Lung (tissue), 11 donors: ENCODE measurements at regions not wholly inside any gene's neighbourhood (a gene's known extent, or its start where the extent isn't known, plus 50 kb on each side); places are given as distances from the start of the nearest gene placed in this dataset.

ENCODE experiments used
- ATAC-seq: fragments of 200-7000 bp; cut with Tn5 transposase; one replicate; pipeline ENCODE4 v1.9.1; 2020; ENCODE audit warnings: moderate number of reproducible peaks; ENCODE audit not compliant: insufficient read depth, low FRiP score
- DNase-seq, 3 donors: peaks; one replicate each; pipeline ENCODE4 v3.0.0-alpha.2; 2013 to 2017
- H3K27ac ChIP-seq, 2 donors: one replicate each; pipeline ENCODE4 v1.5.1; 2013; ENCODE audit warnings: mild to moderate bottlenecking in 2 of 2, moderate library complexity in 2 of 2, control low read depth in 1 of 2, inconsistent platforms in 1 of 2, low read depth in 1 of 2, low read length in 1 of 2
- H3K27me3 ChIP-seq, 3 donors: one replicate each; pipeline ENCODE4 v1.5.1; 2013; ENCODE audit warnings: low read length in 2 of 3; ENCODE audit not compliant: control insufficient read depth in 3 of 3, insufficient read depth in 3 of 3
- H3K36me3 ChIP-seq, 4 donors: one replicate each; pipeline ENCODE4 v1.5.1; 2013; ENCODE audit warnings: low read length in 4 of 4, mild to moderate bottlenecking in 1 of 4, moderate library complexity in 1 of 4; ENCODE audit not compliant: control insufficient read depth in 4 of 4, insufficient read depth in 4 of 4
- H3K4me1 ChIP-seq, 5 donors: one replicate each; pipeline ENCODE4 v1.5.1; 2013; ENCODE audit warnings: low read length in 5 of 5, mild to moderate bottlenecking in 2 of 5, moderate library complexity in 1 of 5; ENCODE audit not compliant: control insufficient read depth in 5 of 5, insufficient read depth in 5 of 5
- H3K4me3 ChIP-seq: one replicate; pipeline ENCODE4 v1.5.1; 2013; ENCODE audit warnings: mild to moderate bottlenecking, control low read depth, moderate library complexity
- H3K9ac ChIP-seq, 2 donors: one replicate each; pipeline ENCODE4 v1.5.1; 2013; ENCODE audit warnings: low read length in 2 of 2, control low read depth in 1 of 2; ENCODE audit not compliant: insufficient read depth in 1 of 2
- H3K9me3 ChIP-seq, 4 donors: one replicate each; pipeline ENCODE4 v1.5.1; 2013; ENCODE audit warnings: low read length in 3 of 4, mild to moderate bottlenecking in 1 of 4, moderate library complexity in 1 of 4; ENCODE audit not compliant: control insufficient read depth in 4 of 4, insufficient read depth in 3 of 4
- CTCF ChIP-seq: IDR thresholded peaks from 2 replicates; pipeline ENCODE4 v1.5.1; 2012; ENCODE audit warnings: mild to moderate bottlenecking; ENCODE audit errors: control extremely low read depth, extremely low read depth
- WGBS, 2 donors: extraction: QIAGEN DNeasy Blood & Tissue Kit; methylation state at CpG; one replicate each; pipeline ENCODE4 v1.1.7; 2013; 5-methylcytosine and 5-hydroxymethylcytosine counted together
- donor health status: control.
- donor health status: control.
- donor health status: Bipolar disorder and iron deficiency.
- donor health status: healthy.
- donor health status: DM: yes; HTN: yes; CAD: no.

DNA sequence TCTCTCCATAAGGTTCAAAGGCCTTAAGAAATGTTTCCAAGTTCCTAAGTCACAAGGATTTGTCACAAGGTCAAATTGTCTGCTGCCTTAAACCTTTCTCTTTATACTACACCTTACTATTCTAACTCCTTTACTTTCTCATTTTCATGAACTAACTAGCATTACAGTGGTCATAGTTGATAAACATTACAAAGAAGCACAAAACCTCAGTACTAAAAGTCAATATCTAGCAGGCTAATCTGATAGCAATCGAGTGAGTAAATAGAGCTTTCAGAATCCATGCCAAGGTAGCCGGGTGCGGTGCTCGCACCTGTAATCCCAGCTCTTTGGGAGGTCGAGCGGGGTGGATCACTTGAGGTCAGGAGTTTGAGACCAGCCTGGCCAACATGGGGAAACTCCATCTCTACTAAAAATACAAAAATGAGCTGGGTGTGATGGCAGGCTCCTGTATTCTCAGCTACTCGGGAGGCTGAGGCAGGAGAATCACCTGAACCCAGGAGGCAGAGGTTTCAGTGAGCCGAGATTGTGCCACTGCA is 510.0 kb downstream of the GBA3 start:
- no peak for ATAC-seq

DNA sequence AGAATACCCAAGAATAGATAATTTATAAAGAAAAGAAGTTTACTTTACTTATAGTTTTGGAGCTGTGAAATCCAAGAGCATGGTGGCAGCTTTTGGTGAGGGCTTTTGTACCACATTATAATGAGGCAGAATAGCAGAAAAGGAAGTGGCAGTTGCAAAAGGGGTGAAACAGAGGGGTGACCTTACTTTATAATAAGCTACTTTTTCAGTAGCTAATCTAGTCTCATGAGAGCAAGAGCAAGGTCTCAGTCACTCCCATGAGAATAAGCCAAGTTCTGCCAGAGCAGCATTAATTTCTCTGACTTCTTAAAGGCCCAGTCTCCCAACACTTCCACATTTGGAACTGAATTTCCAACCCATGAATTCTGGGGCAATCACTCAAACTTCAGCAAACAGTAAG is 502.0 kb downstream of the GBA3 start:
- TF ChIP-seq CTCF = no peak
- Histone ChIP-seq H3K4me1 (no peaks in the 10 kb centered on the region), H3K4me3 (no peak overlapping the region), H3K27ac (no peak overlapping the region), H3K27me3 (no peaks in the 10 kb centered on the region), H3K9ac (no peak overlapping the region), H3K36me3 (no peaks in the 10 kb centered on the region), H3K9me3 (peaks cover 0 to 7% (median 0%) of the 10 kb centered on the region in 4 donors)
- ATAC-seq (no peak), DNase-seq (no peak)

More for the DNA sequence above, 510.0 kb downstream of the GBA3 start:
- TF ChIP-seq CTCF = no peak
- no peak overlapping the region for H3K9ac ChIP-seq
- H3K4me1 ChIP-seq = no peaks in the 10 kb centered on the region
- H3K4me3 ChIP-seq = no peak overlapping the region
- no peak overlapping the region for H3K27ac ChIP-seq
- WGBS, 2 donors = 77 to 84% methylated on average over 8 of the region's 8 CpGs
- DNase-seq = no peak
- no peaks in the 10 kb centered on the region for H3K27me3 ChIP-seq
- no peaks in the 10 kb centered on the region for H3K36me3 ChIP-seq
- peaks cover 0 to 3% (median under 1%) of the 10 kb centered on the region in 4 donors for H3K9me3 ChIP-seq

DNA sequence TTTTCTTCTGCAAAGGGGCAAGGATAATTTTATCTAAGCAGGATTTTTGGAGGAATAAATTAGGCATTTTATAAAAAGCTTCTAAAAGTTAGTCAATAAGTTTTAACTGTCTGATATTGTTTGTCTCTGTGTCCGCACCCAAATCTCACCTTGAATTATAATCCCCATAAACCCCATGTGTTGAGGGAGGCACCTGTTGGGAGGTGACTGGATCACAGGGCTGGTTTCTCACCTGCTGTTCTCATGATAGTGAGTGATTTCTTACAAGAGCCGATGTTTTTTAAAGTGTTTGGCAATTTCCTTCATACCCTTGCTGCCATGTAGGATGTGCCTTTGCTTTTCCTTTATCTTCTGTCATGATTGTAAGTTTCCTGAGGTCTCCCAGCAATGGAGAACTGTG is 481.4 kb downstream of the GBA3 start:
- Histone ChIP-seq H3K36me3 (no peaks in the 10 kb centered on the region), H3K27me3 (no peaks in the 10 kb centered on the region), H3K4me1 (peaks cover 0 to 12% (median 0%) of the 10 kb centered on the region in 5 donors), H3K27ac (no peak overlapping the region), H3K9me3 (no peaks in the 10 kb centered on the region), H3K4me3 (no peak overlapping the region), H3K9ac (no peak overlapping the region)
- no peak for TF ChIP-seq CTCF
- ATAC-seq (no peak), DNase-seq (no peak)
- WGBS, 2 donors = 89 to 94% methylated on average over 2 of the region's 2 CpGs

DNA sequence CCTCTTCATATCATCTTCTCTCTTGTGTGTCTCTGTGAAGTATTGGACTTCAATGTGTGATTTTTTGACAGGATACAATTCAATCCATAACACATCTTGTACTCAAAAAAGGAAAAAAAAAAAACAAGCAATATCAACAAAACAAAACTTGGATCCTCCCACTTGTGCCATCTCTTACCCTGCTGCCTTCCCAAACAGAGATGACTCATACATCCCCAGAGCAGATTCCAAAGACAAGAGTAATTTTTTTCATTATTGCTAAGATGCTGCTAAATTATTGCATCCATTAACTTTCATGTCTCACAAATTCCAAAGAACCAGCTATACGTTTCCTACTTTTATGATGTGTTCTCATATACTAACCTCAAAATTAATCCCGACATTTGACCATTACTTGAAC is 479.2 kb downstream of the GBA3 start:
- H3K4me1 ChIP-seq = peaks cover 0 to 15% (median 0%) of the 10 kb centered on the region in 5 donors
- DNase-seq (no peak), ATAC-seq (no peak)
- WGBS, 2 donors = 50 to 68% methylated on average over 2 of the region's 2 CpGs
- H3K4me3 ChIP-seq = no peak overlapping the region
- H3K36me3 ChIP-seq = no peaks in the 10 kb centered on the region
- no peak overlapping the region for H3K27ac ChIP-seq
- TF ChIP-seq CTCF = no peak
- H3K9ac ChIP-seq = no peak overlapping the region
- no peaks in the 10 kb centered on the region for H3K9me3 ChIP-seq
- H3K27me3 ChIP-seq = no peaks in the 10 kb centered on the region
